ENCODE measurements at regions not wholly inside any gene's neighbourhood (a gene's known extent, or its start where the extent isn't known, plus 50 kb on each side); places are given as distances from the start of the nearest gene placed in this dataset.

DNA sequence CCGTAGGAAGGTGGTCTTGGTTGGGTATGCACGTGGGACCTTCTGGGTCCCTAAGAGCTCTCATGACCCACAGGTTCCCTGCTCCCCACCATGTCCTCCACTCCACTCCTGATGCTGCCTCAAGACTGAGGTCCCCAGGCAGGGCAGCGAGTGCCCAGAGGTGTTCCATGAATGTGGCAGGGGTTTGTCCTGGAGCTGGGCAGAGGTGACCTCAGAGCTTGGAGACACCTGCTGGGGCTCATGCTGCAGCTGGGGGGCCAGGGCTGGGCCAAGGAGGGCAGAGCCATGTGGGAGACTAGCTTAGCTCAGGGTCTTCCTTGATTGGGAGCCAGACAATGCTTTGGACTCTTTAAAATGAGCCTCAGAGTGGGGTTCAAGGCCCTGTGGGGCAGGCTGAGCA, 74.0 kb upstream of the PITX1 start:
- intact Hi-C loops (cut with DNase I), result no loop called here
- Histone ChIP-seq H3K36me3 (no peaks in the 10 kb centered on the region), H3K4me1 (peaks cover 39% of the 10 kb centered on the region), H3K27me3 (no peaks in the 10 kb centered on the region), H3K27ac (no peak overlapping the region), H3K4me3 (no peak overlapping the region), H3K9me3 (no peaks in the 10 kb centered on the region)
- DNase-seq (ENCODE audit: extremely low spot score in 2 of 2), result no peak
- TF ChIP-seq POLR2AphosphoS5 (IDR thresholded peaks at IDR 0.05; ENCODE audit: insufficient read depth in 1 of 2, low read depth in 1 of 2) (no peak), POLR2A (IDR thresholded peaks at IDR 0.05) (no peak)
- TF ChIP-seq, protein P1, sequence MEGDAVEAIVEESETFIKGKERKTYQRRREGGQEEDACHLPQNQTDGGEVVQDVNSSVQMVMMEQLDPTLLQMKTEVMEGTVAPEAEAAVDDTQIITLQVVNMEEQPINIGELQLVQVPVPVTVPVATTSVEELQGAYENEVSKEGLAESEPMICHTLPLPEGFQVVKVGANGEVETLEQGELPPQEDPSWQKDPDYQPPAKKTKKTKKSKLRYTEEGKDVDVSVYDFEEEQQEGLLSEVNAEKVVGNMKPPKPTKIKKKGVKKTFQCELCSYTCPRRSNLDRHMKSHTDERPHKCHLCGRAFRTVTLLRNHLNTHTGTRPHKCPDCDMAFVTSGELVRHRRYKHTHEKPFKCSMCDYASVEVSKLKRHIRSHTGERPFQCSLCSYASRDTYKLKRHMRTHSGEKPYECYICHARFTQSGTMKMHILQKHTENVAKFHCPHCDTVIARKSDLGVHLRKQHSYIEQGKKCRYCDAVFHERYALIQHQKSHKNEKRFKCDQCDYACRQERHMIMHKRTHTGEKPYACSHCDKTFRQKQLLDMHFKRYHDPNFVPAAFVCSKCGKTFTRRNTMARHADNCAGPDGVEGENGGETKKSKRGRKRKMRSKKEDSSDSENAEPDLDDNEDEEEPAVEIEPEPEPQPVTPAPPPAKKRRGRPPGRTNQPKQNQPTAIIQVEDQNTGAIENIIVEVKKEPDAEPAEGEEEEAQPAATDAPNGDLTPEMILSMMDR (IDR thresholded peaks at IDR 0.05), result no peak

DNA sequence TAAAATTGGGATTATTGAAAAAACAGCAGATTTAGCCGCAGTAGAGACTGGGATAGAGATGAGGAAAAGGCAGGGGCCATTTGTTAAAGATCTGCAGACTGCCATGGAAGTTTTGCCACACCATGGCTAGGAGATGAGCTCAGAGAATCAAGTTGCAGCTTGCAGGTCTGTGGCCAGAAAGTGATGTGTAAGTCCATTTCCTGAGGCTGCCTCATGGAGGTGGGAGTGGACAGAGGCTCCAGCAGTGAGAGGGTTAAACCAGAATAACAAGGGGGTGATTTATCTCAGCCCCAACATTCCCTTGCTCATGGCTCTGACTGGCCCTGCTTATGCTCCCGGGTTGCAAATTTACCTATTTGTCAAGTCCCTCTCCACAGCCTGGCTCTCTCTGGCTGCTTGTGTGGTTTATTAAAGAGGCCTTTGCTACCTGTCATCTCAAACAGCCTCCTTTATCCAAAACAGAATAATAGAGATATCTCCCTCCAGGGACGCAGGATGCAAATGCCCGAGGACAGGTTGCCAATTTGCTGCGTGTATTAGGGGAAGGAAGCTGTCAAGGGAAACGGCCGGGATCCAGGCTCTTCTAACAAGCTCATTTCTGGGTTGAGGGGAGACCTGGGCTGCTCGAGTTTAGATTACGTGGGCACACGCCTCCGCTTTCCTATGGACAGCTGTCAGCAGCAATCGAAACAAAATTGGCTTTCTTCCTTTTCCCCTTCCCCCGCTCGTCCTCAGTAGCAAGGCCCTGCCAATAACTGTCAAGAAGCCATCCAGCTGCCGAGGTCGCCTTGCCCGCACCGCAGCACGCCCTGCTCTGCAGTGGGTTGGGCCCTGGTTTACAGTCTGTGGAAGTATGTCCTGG, 72.8 kb upstream of the PITX1 start:
- Histone ChIP-seq H3K4me3 (no peak overlapping the region), H3K4me1 (peaks cover 29% of the 10 kb centered on the region), H3K9me3 (no peaks in the 10 kb centered on the region), H3K27ac (no peak overlapping the region), H3K27me3 (no peaks in the 10 kb centered on the region), H3K36me3 (no peaks in the 10 kb centered on the region)
- intact Hi-C loops (cut with DNase I), result no loop called here
- DNase-seq (ENCODE audit: extremely low spot score in 2 of 2), result no peak
- TF ChIP-seq, protein P1 (IDR thresholded peaks at IDR 0.05), result no peak
- no peak for TF ChIP-seq POLR2AphosphoS5 (IDR thresholded peaks at IDR 0.05; ENCODE audit: insufficient read depth in 1 of 2, low read depth in 1 of 2)
- TF ChIP-seq POLR2A (IDR thresholded peaks at IDR 0.05), result no peak

GRCh38 chr5:135106136-135106535, 72.1 kb upstream of the PITX1 start:
- no peak overlapping the region for H3K27ac ChIP-seq
- H3K27me3 ChIP-seq, result no peaks in the 10 kb centered on the region
- no peak for TF ChIP-seq POLR2AphosphoS5 (IDR thresholded peaks at IDR 0.05; ENCODE audit: insufficient read depth in 1 of 2, low read depth in 1 of 2)
- TF ChIP-seq POLR2A (IDR thresholded peaks at IDR 0.05), result no peak
- TF ChIP-seq, protein P1 (IDR thresholded peaks at IDR 0.05), result no peak

GRCh38 chr5:135105105-135105484, 71.1 kb upstream of the PITX1 start:
- Histone ChIP-seq H3K36me3 (no peaks in the 10 kb centered on the region), H3K4me1 (peaks cover 20% of the 10 kb centered on the region), H3K4me3 (no peak overlapping the region), H3K27ac (no peak overlapping the region), H3K9me3 (no peaks in the 10 kb centered on the region), H3K27me3 (no peaks in the 10 kb centered on the region)
- TF ChIP-seq POLR2A (IDR thresholded peaks at IDR 0.05) (no peak), POLR2AphosphoS5 (IDR thresholded peaks at IDR 0.05; ENCODE audit: insufficient read depth in 1 of 2, low read depth in 1 of 2) (no peak)
- TF ChIP-seq, protein P1 (IDR thresholded peaks at IDR 0.05), result no peak
- DNase-seq (ENCODE audit: extremely low spot score in 2 of 2), result no peak
- intact Hi-C loops (cut with DNase I), result no loop called here

More at GRCh38 chr5:135106136-135106535, 72.1 kb upstream of the PITX1 start:
- Histone ChIP-seq H3K9me3 (no peaks in the 10 kb centered on the region), H3K4me1 (peaks cover 24% of the 10 kb centered on the region), H3K4me3 (no peak overlapping the region), H3K36me3 (no peaks in the 10 kb centered on the region)
- no peak for DNase-seq (ENCODE audit: extremely low spot score in 2 of 2)
- intact Hi-C loops (cut with DNase I), result no loop called here

- Histone ChIP-seq H3K27ac (no peak overlapping the region), H3K27me3 (no peaks in the 10 kb centered on the region), H3K4me3 (no peak overlapping the region), H3K36me3 (no peaks in the 10 kb centered on the region), H3K9me3 (no peaks in the 10 kb centered on the region), H3K4me1 (peaks cover 20% of the 10 kb centered on the region)
- TF ChIP-seq POLR2A (IDR thresholded peaks at IDR 0.05) (no peak), POLR2AphosphoS5 (IDR thresholded peaks at IDR 0.05; ENCODE audit: insufficient read depth in 1 of 2, low read depth in 1 of 2) (no peak)
- TF ChIP-seq, protein P1 (IDR thresholded peaks at IDR 0.05), result no peak
- intact Hi-C loops (cut with DNase I), result no loop called here
- no peak for DNase-seq (ENCODE audit: extremely low spot score in 2 of 2)
Measured at GRCh38 chr5:135103575-135103853, 69.5 kb upstream of the PITX1 start.

All from vagina (tissue), 2 donors.